DMS114 treated with DMSO at 0.1 percent for 48 hours (cell line): ENCODE measurements at regions not wholly inside any gene's neighbourhood (a gene's known extent, or its start where the extent isn't known, plus 50 kb on each side); places are given as distances from the start of the nearest gene placed in this dataset.
"Not testable (repeated sequence)": the region's sequence is repeated elsewhere in the genome, so short reads cannot be mapped to it uniquely, and the experiment has no call there.

Source experiments
- DNase-seq: peaks from one replicate; lab custom pipeline; 2025; ENCODE audit not compliant: unreplicated experiment; lab: John Stamatoyannopoulos, UW

- DNase-seq = no peak
These were observed 132.3 kb upstream of the IRX2 start for GRCh38 chr5:2883771-2884170.

GRCh38 chr5:2879701-2880100, 128.2 kb upstream of the IRX2 start:
- DNase-seq = no peak

- no peak for DNase-seq
These were observed 126.0 kb upstream of the IRX2 start for GRCh38 chr5:2877522-2877921.

GRCh38 chr5:2876183-2876582, 124.7 kb upstream of the IRX2 start:
- DNase-seq = no peak

GRCh38 chr5:2874099-2874498, 122.6 kb upstream of the IRX2 start:
- no peak for DNase-seq

- no peak for DNase-seq
These were observed 121.2 kb upstream of the IRX2 start for GRCh38 chr5:2872676-2873075.

GRCh38 chr5:2871282-2871681, 119.8 kb upstream of the IRX2 start:
- DNase-seq = no peak

- no peak for DNase-seq
These were observed 118.0 kb upstream of the IRX2 start for GRCh38 chr5:2869471-2869870.

GRCh38 chr5:2867373-2867933, 116.0 kb upstream of the IRX2 start:
- DNase-seq = no peak

- DNase-seq = no peak
These were observed 115.3 kb upstream of the IRX2 start for GRCh38 chr5:2866662-2867372.

GRCh38 chr5:2865856-2866255, 114.4 kb upstream of the IRX2 start:
- DNase-seq = no peak

- DNase-seq = no peak
These were observed 113.1 kb upstream of the IRX2 start for GRCh38 chr5:2864515-2865105.

GRCh38 chr5:2863675-2864433, 112.4 kb upstream of the IRX2 start:
- DNase-seq = no peak

GRCh38 chr5:2863133-2863532, 111.7 kb upstream of the IRX2 start:
- no peak for DNase-seq

- DNase-seq = not testable (repeated sequence)
These were observed 110.7 kb upstream of the IRX2 start for GRCh38 chr5:2862176-2862575.

GRCh38 chr5:2861605-2862004, 110.1 kb upstream of the IRX2 start:
- DNase-seq = no peak

- no peak for DNase-seq
These were observed 108.6 kb upstream of the IRX2 start for GRCh38 chr5:2860101-2860500.

GRCh38 chr5:2857837-2858236, 106.4 kb upstream of the IRX2 start:
- DNase-seq = no peak

- no peak for DNase-seq
These were observed 104.7 kb upstream of the IRX2 start for GRCh38 chr5:2856206-2856605.

- no peak for DNase-seq
These were observed 101.0 kb upstream of the IRX2 start for GRCh38 chr5:2852446-2852845.

- DNase-seq = no peak
These were observed 100.4 kb upstream of the IRX2 start for GRCh38 chr5:2851895-2852294.

GRCh38 chr5:2849429-2849828, 98.0 kb upstream of the IRX2 start:
- DNase-seq = no peak
